NCI-H345 treated with DMSO at 0.1 percent for 48 hours (cell line): ENCODE measurements at regions not wholly inside any gene's neighbourhood (a gene's known extent, or its start where the extent isn't known, plus 50 kb on each side); places are given as distances from the start of the nearest gene placed in this dataset.
"Not testable (repeated sequence)": the region's sequence is repeated elsewhere in the genome, so short reads cannot be mapped to it uniquely, and the experiment has no call there.

ENCODE experiments used
- DNase-seq: peaks from one replicate; lab custom pipeline; 2025; ENCODE audit not compliant: unreplicated experiment; lab: John Stamatoyannopoulos, UW

GRCh38 chr6:75031102-75031501 is 174.8 kb downstream of the COL12A1 start:
- not testable (repeated sequence) for DNase-seq

- no peak for DNase-seq
These were observed 176.5 kb downstream of the COL12A1 start for GRCh38 chr6:75029333-75029732.

- no peak for DNase-seq
These were observed 180.5 kb downstream of the COL12A1 start for GRCh38 chr6:75025371-75025770.

- DNase-seq = no peak
These were observed 181.0 kb downstream of the COL12A1 start for GRCh38 chr6:75024828-75025227.

GRCh38 chr6:75023634-75024033 is 182.2 kb downstream of the COL12A1 start:
- no peak for DNase-seq

- DNase-seq = no peak
These were observed 184.9 kb downstream of the COL12A1 start for GRCh38 chr6:75020971-75021370.

GRCh38 chr6:75020376-75020775 is 185.5 kb downstream of the COL12A1 start:
- no peak for DNase-seq

GRCh38 chr6:75012018-75012417 is 193.8 kb downstream of the COL12A1 start:
- no peak for DNase-seq

- not testable (repeated sequence) for DNase-seq
These were observed 201.9 kb downstream of the COL12A1 start for GRCh38 chr6:75003984-75004383.

- DNase-seq = no peak
These were observed 208.2 kb downstream of the COL12A1 start for GRCh38 chr6:74997646-74998045.

GRCh38 chr6:74993136-74993535 is 212.7 kb downstream of the COL12A1 start:
- no peak for DNase-seq

- no peak for DNase-seq
These were observed 214.1 kb downstream of the COL12A1 start for GRCh38 chr6:74991573-74992332.

- DNase-seq = no peak
These were observed 226.6 kb downstream of the COL12A1 start for GRCh38 chr6:74979065-74979766.

GRCh38 chr6:74976701-74977100 is 229.2 kb downstream of the COL12A1 start:
- no peak for DNase-seq

- no peak for DNase-seq
These were observed 229.8 kb downstream of the COL12A1 start for GRCh38 chr6:74976026-74976425.

- DNase-seq = no peak
These were observed 232.3 kb downstream of the COL12A1 start for GRCh38 chr6:74973591-74973990.

GRCh38 chr6:74971633-74972032 is 234.2 kb downstream of the COL12A1 start:
- DNase-seq = no peak

GRCh38 chr6:74969591-74970267 is 236.1 kb downstream of the COL12A1 start:
- DNase-seq = no peak

GRCh38 chr6:74967821-74968220 is 238.0 kb downstream of the COL12A1 start:
- DNase-seq = no peak

GRCh38 chr6:74966712-74967111 is 239.1 kb downstream of the COL12A1 start:
- DNase-seq = no peak

- DNase-seq = no peak
These were observed 240.9 kb downstream of the COL12A1 start for GRCh38 chr6:74964871-74965441.
